K562 (cell line): ENCODE measurements at regions not wholly inside any gene's neighbourhood (a gene's known extent, or its start where the extent isn't known, plus 50 kb on each side); places are given as distances from the start of the nearest gene placed in this dataset.

Source experiments
- ATAC-seq: fragments of 200-7000 bp; cut with Tn5 transposase; 3 replicates; pipeline ENCODE4 v1.9.1; 2020; ENCODE audit warnings: moderate library complexity
- BruUV-seq: library from RNA; stranded (reverse); fragments of 400-500 nt; replicated peaks from 2 replicates; lab custom pipeline; 2021; lab: Mats Ljungman, UMichigan
- CTCF ChIA-PET: fragments of 300-600 bp; formaldehyde crosslinking; extraction: SDS; loops from one replicate; lab custom pipeline; 2021; ENCODE audit warnings: low intra/inter-chr PET ratio; lab: Yijun Ruan, JAX
- POLR2A ChIA-PET: fragments of 300-600, 350-650 bp; sonication (Branson Sonifier 250); formaldehyde crosslinking; extraction: SDS; loops from one replicate; lab custom pipeline; 2021; ENCODE audit warnings: antibody characterized with exemption, inconsistent platforms; lab: Yijun Ruan, JAX
- DNase-seq, 4 experiments: peaks; one replicate each; pipeline versions ENCODE4 v3.0.0 to v3.0.0-alpha.2; 2011 to 2018; ENCODE audit warnings: low spot score in 3 of 4, mixed read lengths in 3 of 4; ENCODE audit errors: extremely low read depth in 1 of 4
- FAIRE-seq: peaks from 2 replicates; lab custom pipeline; 2011; peaks lifted over from hg19 to GRCh38; lab: Jason Lieb, UNC
- H2AFZ ChIP-seq: 2 replicates; pipeline ENCODE4 v1.6.0; 2011; ENCODE audit warnings: low read depth, low read length, control low read depth, inconsistent platforms
- H3K27ac ChIP-seq: fragments of 200-600 bp; 3 replicates; pipeline ENCODE4 v1.8.0; 2011; ENCODE audit warnings: low read depth, mild to moderate bottlenecking, control low read depth, inconsistent platforms, low read length, moderate library complexity, mixed read lengths; ENCODE audit errors: extremely low read depth
- H3K27me3 ChIP-seq, 2 experiments: fragments of 300-600 bp in 1 of 2; 2 replicates in 1 of 2; 3 replicates in 1 of 2; pipeline versions ENCODE4 v1.6.0 to v1.8.0; 2011; ENCODE audit warnings: inconsistent platforms in 2 of 2, low read length in 2 of 2, mild to moderate bottlenecking in 1 of 2, mixed read lengths in 1 of 2, moderate library complexity in 1 of 2; ENCODE audit not compliant: control insufficient read depth in 2 of 2, insufficient read depth in 2 of 2
- H3K36me3 ChIP-seq: fragments of 300-600 bp; 3 replicates; pipeline ENCODE4 v1.8.0; 2011; ENCODE audit warnings: mild to moderate bottlenecking, low read length, inconsistent platforms; ENCODE audit not compliant: control insufficient read depth, insufficient read depth
- H3K4me1 ChIP-seq, 2 experiments: fragments of 200-600 bp in 1 of 2; replicated peaks in 1 of 2; 2 replicates in 1 of 2; 3 replicates in 1 of 2; pipeline versions ENCODE4 v1.5.1 to v1.8.0; 2011; ENCODE audit warnings: inconsistent platforms in 2 of 2, low read length in 2 of 2, mild to moderate bottlenecking in 1 of 2, mixed read lengths in 1 of 2, moderate library complexity in 1 of 2; ENCODE audit not compliant: control insufficient read depth in 2 of 2, insufficient read depth in 2 of 2
- H3K4me2 ChIP-seq: 2 replicates; pipeline ENCODE4 v1.6.1; 2011; ENCODE audit warnings: low read length, control low read depth, inconsistent platforms, mixed read lengths; ENCODE audit not compliant: insufficient read depth
- H3K4me3 ChIP-seq: fragments of 200-600 bp; sonication (generic), shearing (Covaris generic); 2 replicates; pipeline ENCODE4 v1.5.1; 2016; ENCODE audit warnings: control low read depth, inconsistent platforms
- H3K79me2 ChIP-seq: fragments of 200-600 bp; 3 replicates; pipeline ENCODE4 v1.8.0; 2011; ENCODE audit warnings: low read length, inconsistent platforms; ENCODE audit not compliant: control insufficient read depth, insufficient read depth
- H3K9ac ChIP-seq, 2 experiments: 2 replicates each; pipeline versions ENCODE4 v1.6.0 to v1.6.1; 2011; ENCODE audit warnings: low read depth in 2 of 2, low read length in 2 of 2, control low read depth in 1 of 2, inconsistent platforms in 1 of 2, mild to moderate bottlenecking in 1 of 2, mixed read lengths in 1 of 2; ENCODE audit not compliant: insufficient read depth in 1 of 2
- H3K9me1 ChIP-seq: one replicate; pipeline ENCODE4 v1.6.0; 2011; ENCODE audit warnings: inconsistent platforms, mild to moderate bottlenecking, low read length, moderate library complexity; ENCODE audit not compliant: control insufficient read depth, insufficient read depth
- H3K9me3 ChIP-seq: replicated peaks from 2 replicates; pipeline ENCODE4 v1.5.1; 2011; ENCODE audit warnings: low read depth, low read length, inconsistent platforms; ENCODE audit not compliant: control insufficient read depth, insufficient read depth
- H4K20me1 ChIP-seq: replicated peaks from 2 replicates; pipeline ENCODE4 v1.6.1; 2011; ENCODE audit warnings: low read length, inconsistent platforms, mixed read lengths; ENCODE audit not compliant: control insufficient read depth, insufficient read depth
- ATF4 ChIP-seq: fragments of 450-650 bp; formaldehyde crosslinking; IDR thresholded peaks from 2 replicates; pipeline ENCODE4 v1.4.0; 2022; ENCODE audit warnings: mild to moderate bottlenecking, moderate library complexity
- CTCF ChIP-seq, 3 experiments: IDR thresholded peaks in 2 of 3; conservative IDR thresholded peaks in 1 of 3; 2 replicates each; pipeline ENCODE4 v1.5.1; 2011 to 2012; ENCODE audit warnings: low read length in 3 of 3, mild to moderate bottlenecking in 3 of 3, control low read depth in 2 of 3, improper control_type of control experiment in 1 of 3, inconsistent platforms in 1 of 3, low read depth in 1 of 3, mixed read lengths in 1 of 3, moderate library complexity in 1 of 3; ENCODE audit not compliant: insufficient read depth in 2 of 3
- ELF1 ChIP-seq: fragments of 200-800 bp; sonication (Bioruptor generic); IDR thresholded peaks from 2 replicates; pipeline ENCODE4 v1.6.1; 2016; ENCODE audit warnings: missing genetic modification characterization, missing compliant biosample characterization
- ETS2 ChIP-seq: IDR thresholded peaks from 2 replicates; pipeline ENCODE4 v1.6.1; 2016; ENCODE audit warnings: borderline replicate concordance, missing genetic modification characterization, mild to moderate bottlenecking, moderate library complexity, missing compliant biosample characterization; ENCODE audit not compliant: poor library complexity, severe bottlenecking
- EZH2 ChIP-seq: IDR thresholded peaks from 2 replicates; pipeline ENCODE4 v1.6.1; 2012; ENCODE audit warnings: low read depth, mild to moderate bottlenecking, inconsistent platforms, low read length, borderline replicate concordance
- NBN ChIP-seq: fragments of 450-650 bp; IDR thresholded peaks from 2 replicates; pipeline ENCODE4 v1.6.1; 2016; ENCODE audit warnings: low read depth, mild to moderate bottlenecking
- NCOA6 ChIP-seq: fragments of 450-650 bp; IDR thresholded peaks from 2 replicates; pipeline ENCODE4 v1.6.1; 2017; ENCODE audit warnings: mild to moderate bottlenecking
- TAF1 ChIP-seq: IDR thresholded peaks from 2 replicates; pipeline ENCODE4 v1.6.1; 2011; ENCODE audit warnings: mild to moderate bottlenecking, low read length, moderate library complexity; ENCODE audit not compliant: insufficient read depth, control insufficient read depth, severe bottlenecking; ENCODE audit errors: extremely low read depth
- TCF15 ChIP-seq: fragments of 250-450 bp; sonication (Bioruptor Pico); IDR thresholded peaks from 2 replicates; pipeline ENCODE4 v1.8.0; 2022; ENCODE audit warnings: moderate library complexity, mild to moderate bottlenecking, inconsistent platforms
- TFE3 ChIP-seq: fragments of 450-650 bp; formaldehyde crosslinking; IDR thresholded peaks from 2 replicates; pipeline ENCODE4 v1.4.0; 2020; ENCODE audit warnings: mild to moderate bottlenecking, mixed read lengths
- ZBTB34 ChIP-seq: fragments of 250-450 bp; sonication (Bioruptor Pico); IDR thresholded peaks from 2 replicates; pipeline ENCODE4 v1.8.0; 2021; ENCODE audit warnings: mild to moderate bottlenecking, moderate library complexity
- ZMIZ1 ChIP-seq, 2 experiments: fragments of 150-350 bp in 1 of 2; IDR thresholded peaks; 2 replicates each; pipeline ENCODE4 v1.6.1; 2012 to 2016; ENCODE audit warnings: low read depth in 2 of 2, low read length in 2 of 2, mild to moderate bottlenecking in 1 of 2, moderate library complexity in 1 of 2
- in situ Hi-C: fragments of 300-500 bp; cut with MboI; formaldehyde crosslinking; loops from 4 replicates; pipeline ENCODE4 v1.15.0; 2018; ENCODE audit warnings: inconsistent platforms, mixed read lengths
- intact Hi-C: fragments of 100-400 bp; cut with micrococcal nuclease; formaldehyde crosslinking; loops from 2 replicates; pipeline ENCODE4 v1.14.2; 2022

DNA sequence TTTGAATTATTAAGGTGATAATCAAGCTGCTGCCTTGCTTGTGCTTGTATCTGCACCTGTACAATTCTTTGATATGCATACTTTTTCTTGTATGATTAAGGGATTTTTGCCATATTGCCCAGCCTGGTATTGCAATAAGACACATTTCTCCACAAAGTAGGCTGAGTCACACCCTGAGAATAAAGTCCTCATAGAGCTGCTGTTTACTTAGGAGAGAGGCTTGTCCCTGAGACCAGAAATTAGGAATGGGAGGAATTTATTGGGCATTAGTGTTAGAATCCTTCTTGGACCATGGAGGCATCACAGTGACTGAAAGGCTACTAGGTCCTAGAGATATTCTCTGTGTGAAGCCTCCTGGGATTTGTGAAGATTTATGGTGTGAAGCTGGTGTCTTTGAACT is 506.8 kb upstream of the FBXO33 start:
- intact Hi-C loops (no loop called here), in situ Hi-C loops (no loop called here)
- no peaks in the 10 kb centered on the region for H4K20me1 ChIP-seq
- H3K36me3 ChIP-seq, result no peaks in the 10 kb centered on the region
- BruUV-seq, result no TSS peak
- DNase-seq (no peak), ATAC-seq (no peak), FAIRE-seq (no peak)
- H3K9me3 ChIP-seq, result no peaks in the 10 kb centered on the region
- H3K9ac ChIP-seq, result no peak overlapping the region
- no peak overlapping the region for H2AFZ ChIP-seq
- no peak overlapping the region for H3K4me3 ChIP-seq
- ChIA-PET POLR2A (no interaction called here), CTCF (no interaction called here)
- no peaks in the 10 kb centered on the region for H3K4me1 ChIP-seq
- no peaks in the 10 kb centered on the region for H3K9me1 ChIP-seq
- H3K79me2 ChIP-seq, result no peaks in the 10 kb centered on the region
- no peak overlapping the region for H3K4me2 ChIP-seq
- H3K27ac ChIP-seq, result no peak overlapping the region
- no peaks in the 10 kb centered on the region for H3K27me3 ChIP-seq
- no peak for TF ChIP-seq TCF15 (CRISPR knock-in tag)
- TF ChIP-seq ETS2, result no peak
- TF ChIP-seq ELF1 (tag), result no peak
- no peak for TF ChIP-seq ZBTB34
- no peak for TF ChIP-seq TFE3 (CRISPR knock-in tag)
- TF ChIP-seq EZH2, result no peak
- no peak for TF ChIP-seq ATF4
- TF ChIP-seq NCOA6, result no peak
- TF ChIP-seq CTCF (IDR thresholded peaks at IDR 0.05 in 2 of 3, conservative IDR thresholded peaks at IDR 0.05 in 1 of 3; ENCODE audit: insufficient read depth in 2 of 3, low read depth in 1 of 3, low read length in 3 of 3), result no peak
- no peak for TF ChIP-seq NBN
- no peak for TF ChIP-seq ZMIZ1 (IDR thresholded peaks at IDR 0.05; ENCODE audit: low read depth in 2 of 2, low read length in 2 of 2)
- no peak for TF ChIP-seq TAF1
